IMR-90 (cell line): ENCODE measurements at regions not wholly inside any gene's neighbourhood (a gene's known extent, or its start where the extent isn't known, plus 50 kb on each side); places are given as distances from the start of the nearest gene placed in this dataset.

ENCODE experiments used
- ATAC-seq: fragments of 200-7000 bp; cut with Tn5 transposase; 2 replicates; pipeline ENCODE4 v1.9.1; 2020; ENCODE audit warnings: low read depth, mild to moderate bottlenecking, moderate library complexity
- BruUV-seq: library from RNA; stranded (reverse); fragments of 400-500 nt; replicated peaks from 2 replicates; lab custom pipeline; 2021; lab: Mats Ljungman, UMichigan
- CTCF ChIA-PET: fragments of 300-600 bp; formaldehyde crosslinking; extraction: SDS; loops from one replicate; lab custom pipeline; 2021; ENCODE audit warnings: antibody characterized with exemption; lab: Yijun Ruan, JAX
- POLR2A ChIA-PET: fragments of 300-600 bp; sonication (Branson Sonifier 250); formaldehyde crosslinking; loops from one replicate; lab custom pipeline; 2022; ENCODE audit warnings: antibody characterized with exemption; ENCODE audit not compliant: unreplicated experiment; lab: Charles Lee
- DNase-seq: peaks from one replicate; pipeline ENCODE4 v3.0.0; 2013
- H2AFZ ChIP-seq: replicated peaks from 2 replicates; pipeline ENCODE3; 2013; ENCODE audit warnings: low read length, mild to moderate bottlenecking; ENCODE audit not compliant: poor library complexity
- H2AK5ac ChIP-seq: 2 replicates; pipeline ENCODE4 v1.6.1; 2013; ENCODE audit warnings: low read depth, low read length, inconsistent platforms
- H2AK9ac ChIP-seq: replicated peaks from 2 replicates; pipeline ENCODE3; 2013; ENCODE audit warnings: mild to moderate bottlenecking, low read depth, low read length, moderate library complexity; ENCODE audit not compliant: poor library complexity
- H2BK120ac ChIP-seq: 2 replicates; pipeline ENCODE4 v1.6.1; 2013; ENCODE audit warnings: low read depth, low read length, inconsistent platforms
- H2BK15ac ChIP-seq: 3 replicates; pipeline ENCODE4 v1.6.1; 2013; ENCODE audit warnings: low read depth, low read length, inconsistent platforms
- H2BK20ac ChIP-seq: 2 replicates; pipeline ENCODE4 v1.6.1; 2013; ENCODE audit warnings: low read depth, mild to moderate bottlenecking, inconsistent platforms, low read length, moderate library complexity
- H2BK5ac ChIP-seq: 2 replicates; pipeline ENCODE4 v1.6.1; 2013; ENCODE audit warnings: mild to moderate bottlenecking, low read depth, low read length, inconsistent platforms; ENCODE audit not compliant: poor library complexity, severe bottlenecking
- H3K14ac ChIP-seq: replicated peaks from 2 replicates; pipeline ENCODE4 v1.6.1; 2013; ENCODE audit warnings: low read depth, low read length, inconsistent platforms
- H3K18ac ChIP-seq: 2 replicates; pipeline ENCODE4 v1.6.1; 2013; ENCODE audit warnings: low read depth, low read length, control low read depth
- H3K23ac ChIP-seq: 2 replicates; pipeline ENCODE4 v1.6.1; 2013; ENCODE audit warnings: low read depth, low read length, inconsistent platforms
- H3K27ac ChIP-seq: 2 replicates; pipeline ENCODE4 v1.5.1; 2013; ENCODE audit warnings: mild to moderate bottlenecking, control low read depth, low read length; ENCODE audit not compliant: insufficient read depth
- H3K27me3 ChIP-seq: 2 replicates; pipeline ENCODE4 v1.6.1; 2013; ENCODE audit warnings: low read length; ENCODE audit not compliant: control insufficient read depth, insufficient read depth
- H3K36me3 ChIP-seq: 2 replicates; pipeline ENCODE4 v1.6.1; 2013; ENCODE audit warnings: low read length, mixed read lengths; ENCODE audit not compliant: control insufficient read depth, insufficient read depth
- H3K4ac ChIP-seq: 2 replicates; pipeline ENCODE4 v1.6.1; 2013; ENCODE audit warnings: low read depth, low read length, inconsistent platforms
- H3K4me1 ChIP-seq: 2 replicates; pipeline ENCODE4 v1.6.1; 2013; ENCODE audit warnings: low read length, mixed read lengths; ENCODE audit not compliant: control insufficient read depth, insufficient read depth
- H3K4me2 ChIP-seq: 2 replicates; pipeline ENCODE4 v1.6.1; 2013; ENCODE audit warnings: low read depth, mild to moderate bottlenecking, control low read depth, low read length, moderate library complexity
- H3K4me3 ChIP-seq: 2 replicates; pipeline ENCODE4 v1.5.1; 2013; ENCODE audit warnings: low read depth, mild to moderate bottlenecking, control low read depth, low read length, moderate library complexity; ENCODE audit not compliant: insufficient read depth
- H3K56ac ChIP-seq: 2 replicates; pipeline ENCODE4 v1.6.1; 2013; ENCODE audit warnings: low read length, inconsistent platforms; ENCODE audit not compliant: insufficient read depth; ENCODE audit errors: extremely low read depth
- H3K79me1 ChIP-seq, 2 experiments: 2 replicates each; pipeline ENCODE4 v1.6.1; 2013; ENCODE audit warnings: low read length in 2 of 2, inconsistent platforms in 1 of 2, low read depth in 1 of 2
- H3K9ac ChIP-seq: 2 replicates; pipeline ENCODE4 v1.6.1; 2013; ENCODE audit warnings: low read depth, low read length, control low read depth
- H3K9me1 ChIP-seq: 2 replicates; pipeline ENCODE4 v1.6.1; 2013; ENCODE audit warnings: low read length, inconsistent platforms; ENCODE audit not compliant: insufficient read depth
- H3K9me3 ChIP-seq: 2 replicates; pipeline ENCODE4 v1.6.1; 2013; ENCODE audit warnings: low read length; ENCODE audit not compliant: control insufficient read depth, insufficient read depth
- H4K20me1 ChIP-seq: 2 replicates; pipeline ENCODE4 v1.6.1; 2013; ENCODE audit warnings: low read length, inconsistent platforms; ENCODE audit not compliant: insufficient read depth
- H4K5ac ChIP-seq: 2 replicates; pipeline ENCODE4 v1.6.1; 2013; ENCODE audit warnings: mild to moderate bottlenecking, low read depth, low read length, control low read depth
- H4K8ac ChIP-seq, 2 experiments: 2 replicates each; pipeline ENCODE4 v1.6.1; 2013; ENCODE audit warnings: low read depth in 2 of 2, low read length in 2 of 2, control low read depth in 1 of 2, inconsistent platforms in 1 of 2
- H4K91ac ChIP-seq: 2 replicates; pipeline ENCODE4 v1.6.1; 2013; ENCODE audit warnings: low read depth, low read length, inconsistent platforms; ENCODE audit not compliant: insufficient read depth
- BHLHE40 ChIP-seq: fragments of 150-350 bp; IDR thresholded peaks from 2 replicates; pipeline ENCODE4 v1.6.1; 2016; ENCODE audit warnings: mild to moderate bottlenecking, low read depth, low read length
- CEBPB ChIP-seq: IDR thresholded peaks from 2 replicates; pipeline ENCODE4 v1.6.1; 2012; ENCODE audit warnings: low read depth, low read length, improper control_type of control experiment
- CHD1 ChIP-seq: IDR thresholded peaks from 2 replicates; pipeline ENCODE4 v1.6.1; 2012; ENCODE audit warnings: low read depth, low read length, improper control_type of control experiment
- CTCF ChIP-seq: conservative IDR thresholded peaks from 2 replicates; pipeline ENCODE4 v1.5.1; 2012; ENCODE audit warnings: mild to moderate bottlenecking, low read depth, low read length, improper control_type of control experiment
- ELK1 ChIP-seq: fragments of 150-350 bp; IDR thresholded peaks from 2 replicates; pipeline ENCODE4 v1.6.1; 2016; ENCODE audit warnings: low read depth, mild to moderate bottlenecking, low read length, moderate library complexity, borderline replicate concordance
- FOS ChIP-seq: fragments of 150-350 bp; IDR thresholded peaks from 2 replicates; pipeline ENCODE4 v1.6.1; 2016; ENCODE audit warnings: low read depth, low read length
- MAFK ChIP-seq: IDR thresholded peaks from 2 replicates; pipeline ENCODE4 v1.6.1; 2012; ENCODE audit warnings: low read depth, low read length, improper control_type of control experiment
- MAZ ChIP-seq: IDR thresholded peaks from 2 replicates; pipeline ENCODE4 v1.6.1; 2012; ENCODE audit warnings: low read depth, mild to moderate bottlenecking, low read length, improper control_type of control experiment, moderate library complexity, borderline replicate concordance
- MXI1 ChIP-seq: IDR thresholded peaks from 2 replicates; pipeline ENCODE4 v1.6.1; 2012; ENCODE audit warnings: low read depth, mild to moderate bottlenecking, low read length, moderate library complexity, borderline replicate concordance
- NFE2L2 ChIP-seq: fragments of 150-350 bp; IDR thresholded peaks from 2 replicates; pipeline ENCODE4 v1.6.1; 2016; ENCODE audit warnings: low read depth, mild to moderate bottlenecking, low read length
- RAD21 ChIP-seq: IDR thresholded peaks from 2 replicates; pipeline ENCODE4 v1.6.1; 2012; ENCODE audit warnings: low read length, improper control_type of control experiment
- RCOR1 ChIP-seq: IDR thresholded peaks from 2 replicates; pipeline ENCODE4 v1.6.1; 2012; ENCODE audit warnings: mild to moderate bottlenecking, low read length, improper control_type of control experiment; ENCODE audit not compliant: insufficient replicate concordance
- RFX5 ChIP-seq: IDR thresholded peaks from 2 replicates; pipeline ENCODE4 v1.8.0; 2012; ENCODE audit warnings: low read depth, mild to moderate bottlenecking, low read length, moderate library complexity
- SMC3 ChIP-seq: fragments of 150-350 bp; IDR thresholded peaks from 2 replicates; pipeline ENCODE4 v1.6.1; 2016; ENCODE audit warnings: low read depth, mild to moderate bottlenecking, antibody characterized with exemption, low read length, moderate library complexity
- WGBS, 2 experiments: methylation state at CpG; one replicate each; pipeline versions ENCODE4 v1.1.5 to v1.1.7; 2013; ENCODE audit warnings: missing lambda C conversion rate in 2 of 2; ENCODE audit not compliant: insufficient read length in 1 of 2; ENCODE audit errors: extremely low coverage in 2 of 2; 5-methylcytosine and 5-hydroxymethylcytosine counted together
- dilution Hi-C: fragments of 300-500 bp; cut with HindIII; formaldehyde crosslinking; loops from one replicate; pipeline ENCODE4 v1.14.3; 2018; ENCODE audit warnings: low sequenced_read_pairs; ENCODE audit not compliant: unreplicated experiment
- in situ Hi-C: fragments of 300-500 bp; cut with MboI; formaldehyde crosslinking; loops from 3 replicates; pipeline ENCODE4 v1.14.3; 2019; ENCODE audit warnings: low sequenced_read_pairs, inconsistent platforms, mixed read lengths
- intact Hi-C: fragments of 100-400 bp; cut with micrococcal nuclease; formaldehyde crosslinking; loops from 2 replicates; pipeline ENCODE4 v1.10.0; 2022
- TF ChIP-seq, protein P1 (sequence below): fragments of 150-350 bp; IDR thresholded peaks from 2 replicates; pipeline ENCODE4 v1.6.1; 2017; ENCODE audit warnings: mild to moderate bottlenecking, antibody characterized with exemption, low read length, low read depth

DNA sequence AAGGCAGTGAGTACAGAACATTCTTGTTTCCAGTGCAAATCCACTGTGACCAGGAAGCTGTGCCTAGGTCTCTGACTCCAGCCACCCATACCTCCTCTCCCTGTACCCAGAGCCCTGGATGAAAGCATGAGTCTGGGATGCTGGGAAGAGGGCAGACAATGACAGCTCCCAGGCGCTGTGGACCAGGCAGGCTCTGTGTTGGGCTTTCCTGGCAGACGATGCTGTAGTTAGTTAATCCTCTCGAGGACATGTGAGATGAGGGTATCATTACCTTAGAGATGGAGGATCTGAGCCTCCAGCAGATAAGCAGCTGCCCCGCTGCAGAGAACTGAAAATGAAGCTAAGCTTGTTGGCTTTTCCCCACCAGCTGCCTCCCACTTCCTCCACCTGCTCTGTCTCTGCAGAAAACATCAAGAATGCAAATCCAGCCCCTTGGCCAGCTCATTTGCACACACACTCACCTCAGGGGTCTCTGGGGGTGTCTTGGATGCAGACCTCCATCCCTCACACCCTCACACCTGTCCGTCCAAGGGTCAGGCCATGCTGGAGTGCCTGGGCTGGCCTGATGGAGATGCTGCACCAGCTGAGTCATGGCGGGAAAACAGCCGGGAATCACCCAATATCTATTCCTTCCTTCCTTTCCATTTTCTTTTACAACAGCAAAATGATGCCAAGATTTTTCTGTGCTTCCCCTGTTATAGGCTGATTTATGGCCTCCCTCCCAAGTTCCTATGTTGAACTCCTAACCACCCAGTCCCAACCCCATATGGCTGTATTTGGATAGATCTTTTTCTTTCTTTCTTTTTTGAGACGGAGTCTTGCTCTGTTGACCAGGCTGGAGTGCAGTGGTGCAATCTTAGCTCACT lies 94.9 kb upstream of the SEPTIN5 start:
- in situ Hi-C loops: no loop called here
- TF ChIP-seq CEBPB (no peak), RFX5 (no peak), MXI1 (no peak), CTCF (no peak), MAFK (no peak), CHD1 (no peak), NFE2L2 (no peak), ELK1 (no peak), BHLHE40 (no peak), MAZ (no peak), FOS (no peak), RCOR1 (no peak), RAD21 (no peak), SMC3 (no peak)
- TF ChIP-seq, protein P1, sequence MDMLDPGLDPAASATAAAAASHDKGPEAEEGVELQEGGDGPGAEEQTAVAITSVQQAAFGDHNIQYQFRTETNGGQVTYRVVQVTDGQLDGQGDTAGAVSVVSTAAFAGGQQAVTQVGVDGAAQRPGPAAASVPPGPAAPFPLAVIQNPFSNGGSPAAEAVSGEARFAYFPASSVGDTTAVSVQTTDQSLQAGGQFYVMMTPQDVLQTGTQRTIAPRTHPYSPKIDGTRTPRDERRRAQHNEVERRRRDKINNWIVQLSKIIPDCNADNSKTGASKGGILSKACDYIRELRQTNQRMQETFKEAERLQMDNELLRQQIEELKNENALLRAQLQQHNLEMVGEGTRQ: no peak

More for the DNA sequence above, 94.9 kb upstream of the SEPTIN5 start:
- WGBS, 2 experiments: no CpG with 5 or more reads among the region's 8 CpGs
- Histone ChIP-seq H3K23ac (no peak overlapping the region), H2BK20ac (no peak overlapping the region), H2BK15ac (no peak overlapping the region), H2AFZ (no peak overlapping the region), H3K56ac (no peak overlapping the region), H3K27ac (no peak overlapping the region), H2BK120ac (no peak overlapping the region), H3K9me3 (no peaks in the 10 kb centered on the region), H3K36me3 (no peaks in the 10 kb centered on the region), H3K4me3 (no peak overlapping the region), H3K79me1 (no peaks in the 10 kb centered on the region), H3K18ac (no peak overlapping the region), H3K27me3 (peaks cover 60% of the 10 kb centered on the region), H3K4me1 (no peaks in the 10 kb centered on the region), H4K5ac (no peak overlapping the region), H2AK5ac (no peak overlapping the region), H2AK9ac (no peak overlapping the region), H3K9ac (no peak overlapping the region), H2BK5ac (no peak overlapping the region), H3K14ac (no peak overlapping the region), H3K4ac (no peak overlapping the region), H3K4me2 (no peak overlapping the region), H4K8ac (no peak overlapping the region), H4K91ac (no peak overlapping the region), H3K9me1 (no peaks in the 10 kb centered on the region), H4K20me1 (no peaks in the 10 kb centered on the region)
- intact Hi-C loops: no loop called here
- ChIA-PET CTCF (interaction anchor here (0.8 kb wide), 1 partner anchor 11 kb away, joined by 3 read pairs; no protein-coding TSS in a partner anchor), POLR2A (interaction anchor here (0.6 kb wide), 1 partner anchor 199 kb away, joined by 12 read pairs; no protein-coding TSS in a partner anchor)
- dilution Hi-C loops: no loop called here
- BruUV-seq: no TSS peak
- ATAC-seq (no peak), DNase-seq (no peak)
